A549 (cell line): ENCODE measurements at regions not wholly inside any gene's neighbourhood (a gene's known extent, or its start where the extent isn't known, plus 50 kb on each side); places are given as distances from the start of the nearest gene placed in this dataset.

Source experiments
- ATOH8 ChIP-seq: fragments of 250-450 bp; sonication (Bioruptor Pico); IDR thresholded peaks from 2 replicates; pipeline ENCODE4 v1.5.0; 2020; ENCODE audit warnings: low read depth, mild to moderate bottlenecking, moderate library complexity
- BCL3 ChIP-seq: fragments of >200 bp; sonication (Bioruptor Twin); formaldehyde crosslinking; IDR thresholded peaks from 3 replicates; pipeline ENCODE4 v1.6.1; 2016
- CTCF ChIP-seq: fragments of >200 bp; sonication (Bioruptor Twin); formaldehyde crosslinking; IDR thresholded peaks from 3 replicates; pipeline ENCODE4 v1.5.1; 2016
- E2F6 ChIP-seq: IDR thresholded peaks from 2 replicates; pipeline ENCODE4 v1.6.1; 2012; ENCODE audit warnings: low read depth, borderline replicate concordance
- ELK1 ChIP-seq: fragments of 150-350 bp; IDR thresholded peaks from 2 replicates; pipeline ENCODE4 v1.6.1; 2014; ENCODE audit warnings: low read depth, mild to moderate bottlenecking, low read length
- EP300 ChIP-seq, 2 experiments: fragments of >200 bp; sonication (Bioruptor Twin); formaldehyde crosslinking; IDR thresholded peaks; 2 replicates in 1 of 2; 3 replicates in 1 of 2; pipeline ENCODE4 v1.6.1; 2016 to 2017
- HMGXB4 ChIP-seq: fragments of 250-450 bp; sonication (Bioruptor Pico); IDR thresholded peaks from 2 replicates; pipeline ENCODE4 v1.5.0; 2021; ENCODE audit warnings: mild to moderate bottlenecking, moderate library complexity, borderline replicate concordance
- JUN ChIP-seq, 2 experiments: fragments of >200 bp; sonication (Bioruptor Twin); formaldehyde crosslinking; IDR thresholded peaks; 2 replicates in 1 of 2; 3 replicates in 1 of 2; pipeline ENCODE4 v1.6.1; 2016 to 2017
- KDM1A ChIP-seq: fragments of 200-600 bp; sonication (generic); IDR thresholded peaks from 2 replicates; pipeline ENCODE4 v1.6.1; 2016; ENCODE audit warnings: low read depth, mild to moderate bottlenecking
- MYC ChIP-seq: IDR thresholded peaks from 2 replicates; pipeline ENCODE4 v1.6.1; 2012; ENCODE audit warnings: mild to moderate bottlenecking, inconsistent platforms, low read length, improper control_type of control experiment, borderline replicate concordance
- POLR2A ChIP-seq: IDR thresholded peaks from 2 replicates; pipeline ENCODE4 v1.6.1; 2012; ENCODE audit warnings: mild to moderate bottlenecking, low read length
- RCOR1 ChIP-seq: fragments of 150-350 bp; IDR thresholded peaks from 2 replicates; pipeline ENCODE4 v1.6.1; 2014; ENCODE audit warnings: antibody characterized with exemption, low read length, low read depth
- REST ChIP-seq: fragments of 200-600 bp; sonication (generic); IDR thresholded peaks from 2 replicates; pipeline ENCODE4 v1.6.1; 2016; ENCODE audit warnings: antibody characterized with exemption, mild to moderate bottlenecking, moderate library complexity
- RNF2 ChIP-seq: fragments of 200-600 bp; sonication (generic); IDR thresholded peaks from 2 replicates; pipeline ENCODE4 v1.6.1; 2016; ENCODE audit warnings: low read depth, mild to moderate bottlenecking, antibody characterized with exemption, moderate library complexity, borderline replicate concordance

- no peak for TF ChIP-seq REST
- TF ChIP-seq BCL3: no peak
- TF ChIP-seq MYC: no peak
- no peak for TF ChIP-seq EP300 (IDR thresholded peaks at IDR 0.05)
- TF ChIP-seq CTCF: no peak
- TF ChIP-seq RCOR1: no peak
- TF ChIP-seq JUN (IDR thresholded peaks at IDR 0.05): no peak
- TF ChIP-seq POLR2A: no peak
- no peak for TF ChIP-seq ATOH8 (CRISPR knock-in tag)
- no peak for TF ChIP-seq HMGXB4
- no peak for TF ChIP-seq ELK1
- no peak for TF ChIP-seq KDM1A
- TF ChIP-seq RNF2: no peak
- TF ChIP-seq E2F6: no peak
Observed at GRCh38 chr2:122329278-122329677, 573.8 kb downstream of the TSN start.
